ENCODE measurements at regions not wholly inside any gene's neighbourhood (a gene's known extent, or its start where the extent isn't known, plus 50 kb on each side); places are given as distances from the start of the nearest gene placed in this dataset.
"Not testable (repeated sequence)": the region's sequence is repeated elsewhere in the genome, so short reads cannot be mapped to it uniquely, and the experiment has no call there.

GRCh38 chr4:28296239-28296638 is 1435.6 kb downstream of the STIM2 start:
- Mint-ChIP-seq H3K4me1 (no peaks in the 10 kb centered on the region), H3K36me3 (ENCODE audit: insufficient read depth) (no peaks in the 10 kb centered on the region), H3K4me3 (no peak overlapping the region), H3K27me3 (no peaks in the 10 kb centered on the region), H3K9me3 (peaks cover 23% of the 10 kb centered on the region), H3K27ac (ENCODE audit: low read depth) (no peak overlapping the region)
- DNase-seq (ENCODE audit: low spot score in 2 of 2) = no peak
- no peak for ATAC-seq (replicated peaks; ENCODE audit: extremely low read depth, poor library complexity, severe bottlenecking)

- no peak overlapping the region for H3K27ac Mint-ChIP-seq (ENCODE audit: low read depth)
- DNase-seq (ENCODE audit: low spot score in 2 of 2) = no peak
- H3K9me3 Mint-ChIP-seq = peaks cover 18% of the 10 kb centered on the region
Measured at GRCh38 chr4:28310926-28311325, 1450.3 kb downstream of the STIM2 start.

GRCh38 chr4:28312497-28312896 is 1451.9 kb downstream of the STIM2 start:
- not testable (repeated sequence) for DNase-seq (ENCODE audit: low spot score in 2 of 2); H3K36me3 Mint-ChIP-seq (ENCODE audit: insufficient read depth); ATAC-seq (replicated peaks; ENCODE audit: extremely low read depth, poor library complexity, severe bottlenecking); H3K9me3 Mint-ChIP-seq; H3K27me3 Mint-ChIP-seq; H3K27ac Mint-ChIP-seq (ENCODE audit: low read depth); H3K4me3 Mint-ChIP-seq; H3K4me1 Mint-ChIP-seq

More at GRCh38 chr4:28310926-28311325, 1450.3 kb downstream of the STIM2 start:
- no peaks in the 10 kb centered on the region for H3K36me3 Mint-ChIP-seq (ENCODE audit: insufficient read depth)
- no peaks in the 10 kb centered on the region for H3K4me1 Mint-ChIP-seq
- ATAC-seq (replicated peaks; ENCODE audit: extremely low read depth, poor library complexity, severe bottlenecking) = no peak
- no peak overlapping the region for H3K4me3 Mint-ChIP-seq
- no peaks in the 10 kb centered on the region for H3K27me3 Mint-ChIP-seq

- ATAC-seq (replicated peaks; ENCODE audit: extremely low read depth, poor library complexity, severe bottlenecking) (no peak), DNase-seq (ENCODE audit: low spot score in 2 of 2) (no peak)
- Mint-ChIP-seq H3K27ac (ENCODE audit: low read depth) (no peak overlapping the region), H3K9me3 (peaks cover 6% of the 10 kb centered on the region), H3K4me1 (no peaks in the 10 kb centered on the region), H3K27me3 (no peaks in the 10 kb centered on the region), H3K36me3 (ENCODE audit: insufficient read depth) (no peaks in the 10 kb centered on the region), H3K4me3 (no peak overlapping the region)
Measured at GRCh38 chr4:28313729-28314713, 1453.4 kb downstream of the STIM2 start.

GRCh38 chr4:28317221-28317620 is 1456.6 kb downstream of the STIM2 start:
- H3K4me1 Mint-ChIP-seq = no peaks in the 10 kb centered on the region
- peaks cover 6% of the 10 kb centered on the region for H3K9me3 Mint-ChIP-seq
- no peak for ATAC-seq (replicated peaks; ENCODE audit: extremely low read depth, poor library complexity, severe bottlenecking)
- H3K36me3 Mint-ChIP-seq (ENCODE audit: insufficient read depth) = no peaks in the 10 kb centered on the region
- H3K27me3 Mint-ChIP-seq = no peaks in the 10 kb centered on the region
- no peak for DNase-seq (ENCODE audit: low spot score in 2 of 2)
- no peak overlapping the region for H3K27ac Mint-ChIP-seq (ENCODE audit: low read depth)
- H3K4me3 Mint-ChIP-seq = no peak overlapping the region

GRCh38 chr4:28334249-28334648 is 1473.6 kb downstream of the STIM2 start:
- ATAC-seq (replicated peaks; ENCODE audit: extremely low read depth, poor library complexity, severe bottlenecking) (no peak), DNase-seq (ENCODE audit: low spot score in 2 of 2) (no peak)
- Mint-ChIP-seq H3K27ac (ENCODE audit: low read depth) (no peak overlapping the region), H3K4me3 (no peak overlapping the region), H3K4me1 (no peaks in the 10 kb centered on the region), H3K36me3 (ENCODE audit: insufficient read depth) (peaks cover 3% of the 10 kb centered on the region), H3K27me3 (no peaks in the 10 kb centered on the region), H3K9me3 (peaks cover 16% of the 10 kb centered on the region)

GRCh38 chr4:28341784-28342183 is 1481.1 kb downstream of the STIM2 start:
- H3K27ac Mint-ChIP-seq (ENCODE audit: low read depth) = no peak overlapping the region
- no peak overlapping the region for H3K4me3 Mint-ChIP-seq
- H3K36me3 Mint-ChIP-seq (ENCODE audit: insufficient read depth) = no peaks in the 10 kb centered on the region
- ATAC-seq (replicated peaks; ENCODE audit: extremely low read depth, poor library complexity, severe bottlenecking) = no peak
- no peaks in the 10 kb centered on the region for H3K4me1 Mint-ChIP-seq
- peaks cover 28% of the 10 kb centered on the region for H3K9me3 Mint-ChIP-seq
- H3K27me3 Mint-ChIP-seq = no peaks in the 10 kb centered on the region
- no peak for DNase-seq (ENCODE audit: low spot score in 2 of 2)

GRCh38 chr4:28350485-28350884 is 1489.8 kb downstream of the STIM2 start:
- Mint-ChIP-seq H3K4me3 (no peak overlapping the region), H3K27ac (ENCODE audit: low read depth) (no peak overlapping the region), H3K27me3 (no peaks in the 10 kb centered on the region), H3K9me3 (peaks cover 6% of the 10 kb centered on the region), H3K36me3 (ENCODE audit: insufficient read depth) (no peaks in the 10 kb centered on the region), H3K4me1 (no peaks in the 10 kb centered on the region)
- ATAC-seq (replicated peaks; ENCODE audit: extremely low read depth, poor library complexity, severe bottlenecking) (no peak), DNase-seq (ENCODE audit: low spot score in 2 of 2) (no peak)

- Mint-ChIP-seq H3K4me3 (no peak overlapping the region), H3K36me3 (ENCODE audit: insufficient read depth) (no peaks in the 10 kb centered on the region), H3K27ac (ENCODE audit: low read depth) (no peak overlapping the region), H3K27me3 (no peaks in the 10 kb centered on the region), H3K4me1 (no peaks in the 10 kb centered on the region), H3K9me3 (peaks cover 6% of the 10 kb centered on the region)
- DNase-seq (ENCODE audit: low spot score in 2 of 2) (no peak), ATAC-seq (replicated peaks; ENCODE audit: extremely low read depth, poor library complexity, severe bottlenecking) (no peak)
Measured at GRCh38 chr4:28351102-28351501, 1490.5 kb downstream of the STIM2 start.

GRCh38 chr4:28351826-28352225 is 1491.2 kb downstream of the STIM2 start:
- Mint-ChIP-seq H3K27me3 (no peaks in the 10 kb centered on the region), H3K9me3 (peaks cover 7% of the 10 kb centered on the region), H3K4me1 (no peaks in the 10 kb centered on the region), H3K36me3 (ENCODE audit: insufficient read depth) (no peaks in the 10 kb centered on the region), H3K4me3 (no peak overlapping the region), H3K27ac (ENCODE audit: low read depth) (no peak overlapping the region)
- ATAC-seq (replicated peaks; ENCODE audit: extremely low read depth, poor library complexity, severe bottlenecking) (no peak), DNase-seq (ENCODE audit: low spot score in 2 of 2) (no peak)

GRCh38 chr4:28354880-28355656 is 1494.4 kb downstream of the STIM2 start:
- Mint-ChIP-seq H3K27ac (ENCODE audit: low read depth) (no peak overlapping the region), H3K36me3 (ENCODE audit: insufficient read depth) (no peaks in the 10 kb centered on the region), H3K4me3 (no peak overlapping the region), H3K27me3 (no peaks in the 10 kb centered on the region), H3K4me1 (no peaks in the 10 kb centered on the region), H3K9me3 (peaks cover 11% of the 10 kb centered on the region)
- no peak for ATAC-seq (replicated peaks; ENCODE audit: extremely low read depth, poor library complexity, severe bottlenecking)
- DNase-seq (ENCODE audit: low spot score in 2 of 2) = no peak

GRCh38 chr4:28357990-28358389 is 1497.3 kb downstream of the STIM2 start:
- DNase-seq (ENCODE audit: low spot score in 2 of 2) (no peak), ATAC-seq (replicated peaks; ENCODE audit: extremely low read depth, poor library complexity, severe bottlenecking) (no peak)
- Mint-ChIP-seq H3K9me3 (peaks cover 8% of the 10 kb centered on the region), H3K27ac (ENCODE audit: low read depth) (no peak overlapping the region), H3K4me1 (no peaks in the 10 kb centered on the region), H3K36me3 (ENCODE audit: insufficient read depth) (no peaks in the 10 kb centered on the region), H3K4me3 (no peak overlapping the region), H3K27me3 (no peaks in the 10 kb centered on the region)

GRCh38 chr4:28358606-28359005 is 1498.0 kb downstream of the STIM2 start:
- ATAC-seq (replicated peaks; ENCODE audit: extremely low read depth, poor library complexity, severe bottlenecking) (no peak), DNase-seq (ENCODE audit: low spot score in 2 of 2) (no peak)
- Mint-ChIP-seq H3K9me3 (peaks cover 6% of the 10 kb centered on the region), H3K4me3 (no peak overlapping the region), H3K4me1 (no peaks in the 10 kb centered on the region), H3K27me3 (no peaks in the 10 kb centered on the region), H3K27ac (ENCODE audit: low read depth) (no peak overlapping the region), H3K36me3 (ENCODE audit: insufficient read depth) (no peaks in the 10 kb centered on the region)
